NCI-H2196 treated with DMSO at 0.1 percent for 48 hours (cell line): ENCODE measurements at regions not wholly inside any gene's neighbourhood (a gene's known extent, or its start where the extent isn't known, plus 50 kb on each side); places are given as distances from the start of the nearest gene placed in this dataset.

ENCODE experiments used
- DNase-seq: peaks from one replicate; lab custom pipeline; 2025; ENCODE audit not compliant: unreplicated experiment; lab: John Stamatoyannopoulos, UW

- DNase-seq: no peak
Observed at GRCh38 chr4:125365731-125366130, 51.0 kb downstream of the FAT4 start.

- no peak for DNase-seq
Observed at GRCh38 chr4:125368146-125368545, 53.4 kb downstream of the FAT4 start.

- DNase-seq: no peak
Observed at GRCh38 chr4:125368671-125369081, 53.9 kb downstream of the FAT4 start.

- no peak for DNase-seq
Observed at GRCh38 chr4:125369098-125369497, 54.3 kb downstream of the FAT4 start.

- DNase-seq: no peak
Observed at GRCh38 chr4:125370478-125370877, 55.7 kb downstream of the FAT4 start.

- DNase-seq: no peak
Observed at GRCh38 chr4:125382995-125383394, 68.2 kb downstream of the FAT4 start.

- no peak for DNase-seq
Observed at GRCh38 chr4:125387770-125388169, 73.0 kb downstream of the FAT4 start.

- DNase-seq: no peak
Observed at GRCh38 chr4:125388613-125389012, 73.9 kb downstream of the FAT4 start.

DNA sequence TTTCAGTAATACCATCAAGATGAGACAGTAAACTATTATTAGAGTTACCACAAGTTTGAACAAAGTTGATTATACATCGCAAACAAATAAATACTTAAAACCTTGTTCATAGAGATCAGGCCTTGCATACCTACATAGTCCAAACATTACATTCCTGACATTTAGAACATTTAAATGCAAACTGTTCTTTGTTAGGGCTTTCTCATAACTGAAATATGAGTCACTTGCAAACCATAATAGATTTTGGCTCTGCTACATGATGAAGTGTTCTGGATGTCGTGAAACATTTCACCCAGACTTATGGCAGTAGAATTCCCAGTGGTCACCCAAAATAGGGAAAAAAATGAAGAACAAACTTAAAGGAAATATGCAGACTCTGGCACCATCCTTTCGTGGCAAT is 75.0 kb downstream of the FAT4 start:
- DNase-seq: no peak

DNA sequence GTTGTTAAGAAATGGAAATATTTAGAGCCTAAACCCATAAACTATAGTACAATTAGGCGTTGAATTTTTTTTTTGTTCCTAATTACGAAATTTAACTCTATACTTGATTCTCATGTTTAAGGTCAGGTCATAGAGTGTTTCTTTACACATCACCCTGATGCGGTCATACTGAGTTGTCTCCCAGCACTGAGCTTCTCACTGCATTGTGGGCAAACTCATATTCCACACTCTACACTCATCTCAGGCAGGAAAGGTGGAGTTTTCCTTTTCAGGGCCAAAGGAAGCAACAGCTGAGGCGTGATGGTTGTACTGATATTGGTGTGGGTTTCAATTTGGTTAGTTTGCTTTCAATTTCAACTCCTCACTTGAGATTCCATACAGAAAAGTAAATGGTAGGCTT is 75.4 kb downstream of the FAT4 start:
- no peak for DNase-seq

DNA sequence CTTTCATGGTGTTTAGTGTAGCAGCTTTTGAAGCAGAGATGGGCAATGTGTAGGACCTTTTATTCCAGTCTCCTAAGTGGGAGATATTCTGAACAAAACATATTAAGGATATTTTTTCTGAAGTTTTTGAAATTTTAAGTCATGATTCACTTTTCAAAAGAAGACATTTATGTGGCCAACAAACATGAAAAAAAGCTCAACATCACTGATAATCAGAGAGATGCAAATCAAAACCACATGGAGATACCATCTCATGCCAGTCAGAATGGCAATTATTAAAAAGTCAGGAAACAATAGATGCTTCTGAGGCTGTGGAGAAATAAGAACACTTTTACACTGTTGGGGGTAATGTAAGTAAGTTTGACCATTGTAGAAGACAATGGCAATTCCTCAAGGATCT is 76.0 kb downstream of the FAT4 start:
- no peak for DNase-seq

DNA sequence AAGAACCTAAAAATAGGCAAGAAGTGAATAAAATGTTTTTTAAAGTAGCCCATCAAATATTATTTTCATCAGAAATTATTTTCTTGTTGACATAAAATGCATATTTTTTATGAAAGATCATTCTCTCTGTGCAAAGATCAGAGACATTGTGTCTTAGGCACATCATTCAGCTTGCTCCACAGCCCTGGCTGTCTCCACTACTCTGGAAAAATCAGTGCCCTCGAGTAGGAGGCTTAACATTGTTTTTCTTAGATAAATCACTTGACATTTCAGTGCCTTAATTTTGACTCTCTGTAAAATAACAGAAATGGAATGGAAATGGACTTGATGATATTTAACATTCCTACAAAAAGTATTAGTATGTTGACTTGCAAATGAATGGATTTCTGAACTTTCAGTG is 77.9 kb downstream of the FAT4 start:
- DNase-seq: no peak

- no peak for DNase-seq
Observed at GRCh38 chr4:125393825-125394224, 79.1 kb downstream of the FAT4 start.

DNA sequence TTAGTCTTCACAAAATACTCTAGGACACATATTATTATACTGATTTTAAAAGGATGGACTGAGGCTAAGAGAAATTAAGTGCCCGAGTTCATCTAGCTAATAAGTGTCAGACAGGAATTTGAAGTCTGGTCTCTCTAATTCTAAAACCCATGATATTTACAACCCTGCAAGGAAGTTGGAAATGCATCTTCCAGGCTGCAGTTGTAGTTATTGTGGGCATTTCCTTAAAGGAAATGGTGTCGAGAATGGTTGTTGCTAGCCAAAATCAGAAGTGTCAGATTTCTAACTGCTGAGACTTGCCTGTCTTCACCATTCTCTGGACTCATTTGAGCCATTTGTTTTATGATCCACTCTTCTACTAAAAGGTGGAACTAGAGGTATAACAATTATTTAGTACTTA is 82.5 kb downstream of the FAT4 start:
- DNase-seq: no peak

- no peak for DNase-seq
Observed at GRCh38 chr4:125398263-125399002, 83.7 kb downstream of the FAT4 start.

- DNase-seq: no peak
Observed at GRCh38 chr4:125400756-125401155, 86.0 kb downstream of the FAT4 start.

- DNase-seq: no peak
Observed at GRCh38 chr4:125401784-125402183, 87.0 kb downstream of the FAT4 start.

DNA sequence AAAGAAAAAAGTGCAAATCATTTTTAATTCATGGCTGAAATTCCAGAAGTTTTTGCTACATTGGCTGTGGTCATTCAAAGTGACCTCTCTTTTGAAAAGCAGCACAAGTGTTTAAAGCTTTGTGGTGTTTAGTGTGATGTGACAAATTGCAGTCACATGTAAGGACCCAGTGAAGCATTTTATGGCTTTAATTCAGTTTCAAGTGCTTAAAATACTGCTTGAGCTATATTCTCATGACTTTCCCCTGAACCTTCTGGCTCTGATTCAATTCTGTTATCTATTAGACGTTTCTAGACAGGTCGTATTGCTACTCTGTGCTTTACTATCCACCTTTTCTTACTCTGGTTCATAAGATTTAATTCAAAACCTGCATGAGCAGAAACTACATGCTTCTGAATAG is 105.8 kb downstream of the FAT4 start:
- no peak for DNase-seq

GRCh38 chr4:125421547-125421946 is 106.8 kb downstream of the FAT4 start:
- no peak for DNase-seq

DNA sequence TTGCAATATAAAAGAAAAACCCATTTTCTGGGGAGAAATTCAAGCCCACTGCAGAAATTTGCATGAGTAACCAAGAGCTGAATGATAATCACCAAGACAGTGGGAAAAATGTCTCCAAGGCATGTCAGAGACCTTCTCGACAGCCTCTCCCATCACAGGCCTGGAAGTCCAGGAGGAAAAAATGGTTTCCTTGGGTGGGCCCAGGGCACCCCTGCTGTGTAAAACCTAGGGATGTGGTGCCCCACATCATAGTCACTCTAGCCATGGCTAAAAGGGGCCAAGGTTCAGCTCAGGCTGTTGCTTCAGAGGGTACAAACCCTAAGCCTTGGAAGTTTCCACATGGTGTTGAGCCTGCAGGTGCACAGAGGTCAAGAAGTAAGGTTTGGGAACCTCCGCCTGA is 108.4 kb downstream of the FAT4 start:
- no peak for DNase-seq

DNA sequence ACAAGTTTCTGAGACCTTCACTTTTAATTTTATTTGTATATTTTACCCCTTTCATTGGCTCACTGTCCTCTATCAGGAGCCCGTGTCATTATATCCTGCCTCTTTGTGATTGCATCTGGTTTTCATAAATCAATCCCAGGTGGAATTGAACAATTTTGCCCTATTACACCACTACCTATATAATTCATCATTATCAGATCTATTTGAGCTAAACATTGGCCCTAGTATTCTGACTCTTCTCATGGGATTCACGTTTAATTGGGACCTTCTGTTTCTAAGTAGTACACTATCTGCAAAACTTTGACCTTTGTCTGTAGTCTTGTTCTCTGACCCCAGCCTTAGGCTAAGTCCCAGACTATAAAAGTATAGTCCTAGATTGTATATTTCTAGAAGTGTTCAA is 114.1 kb downstream of the FAT4 start:
- no peak for DNase-seq

DNA sequence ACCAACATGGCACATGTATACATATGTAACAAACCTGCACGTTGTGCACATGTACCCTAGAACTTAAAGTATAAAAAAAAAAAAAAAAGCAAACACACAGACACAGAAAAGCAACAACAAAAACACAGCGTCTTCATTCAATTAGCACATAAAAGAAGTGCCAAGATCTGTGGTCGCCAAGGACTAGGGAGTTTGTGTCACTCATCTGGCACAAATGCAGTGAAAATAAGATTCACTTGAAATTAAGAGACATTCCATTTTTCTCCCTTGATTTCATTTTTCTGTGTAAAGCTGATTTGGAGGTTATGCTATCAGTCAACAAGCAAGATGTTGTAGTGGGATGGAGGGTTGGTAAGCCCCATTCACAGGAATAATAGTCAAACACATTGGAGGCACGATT is 115.3 kb downstream of the FAT4 start:
- no peak for DNase-seq

- DNase-seq: no peak
Observed at GRCh38 chr4:125432078-125432477, 117.3 kb downstream of the FAT4 start.
